GM19467 (cell line): ENCODE measurements at regions not wholly inside any gene's neighbourhood (a gene's known extent, or its start where the extent isn't known, plus 50 kb on each side); places are given as distances from the start of the nearest gene placed in this dataset.
"Not testable (repeated sequence)": the region's sequence is repeated elsewhere in the genome, so short reads cannot be mapped to it uniquely, and the experiment has no call there.

Experiments
- ATAC-seq: cut with Tn5 transposase; IDR thresholded peaks from one replicate; pipeline ENCODE4 v1.9.1; 2021; ENCODE audit warnings: mild to moderate bottlenecking, moderate library complexity; ENCODE audit not compliant: unreplicated experiment

DNA sequence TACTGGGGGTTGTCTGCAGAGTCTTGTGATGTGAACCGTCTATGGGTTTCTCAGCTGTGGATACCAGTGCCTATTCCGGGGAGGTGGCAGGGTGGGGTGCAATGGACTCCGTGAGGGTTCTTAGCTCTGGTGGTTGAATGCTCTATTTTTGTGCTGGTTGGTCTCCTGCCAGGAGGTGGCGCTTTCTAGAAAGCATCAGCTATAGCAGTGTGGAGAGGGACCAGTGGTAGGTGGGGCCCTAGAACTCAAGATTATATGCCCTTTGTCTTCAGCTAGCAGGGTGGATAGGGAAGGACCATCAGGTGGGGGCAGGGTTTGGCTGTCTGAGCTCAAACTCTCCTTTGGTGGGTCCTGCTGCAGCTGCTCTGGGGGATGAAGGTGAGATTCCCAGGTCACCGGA lies 127.3 kb upstream of the PLD5 start:
- no peak for ATAC-seq

DNA sequence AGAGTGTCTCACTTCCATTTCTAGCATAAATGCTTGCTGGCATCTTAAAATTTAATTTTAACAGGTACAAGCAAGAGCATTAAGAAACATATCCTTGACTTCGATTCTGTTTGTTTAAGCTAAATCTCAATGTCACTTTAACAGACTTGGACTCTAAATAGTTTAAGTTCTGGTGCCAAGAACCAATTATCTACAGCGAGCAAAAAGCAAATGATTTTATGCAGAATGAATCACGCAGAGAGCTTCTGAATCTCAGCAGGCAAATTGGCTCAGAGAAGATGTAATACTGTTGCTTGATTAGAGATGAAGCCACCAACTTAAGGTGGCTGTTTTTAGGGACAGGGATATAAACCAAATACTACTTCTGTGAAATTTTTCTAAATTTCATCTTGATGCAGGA lies 117.0 kb upstream of the PLD5 start:
- ATAC-seq: no peak

DNA sequence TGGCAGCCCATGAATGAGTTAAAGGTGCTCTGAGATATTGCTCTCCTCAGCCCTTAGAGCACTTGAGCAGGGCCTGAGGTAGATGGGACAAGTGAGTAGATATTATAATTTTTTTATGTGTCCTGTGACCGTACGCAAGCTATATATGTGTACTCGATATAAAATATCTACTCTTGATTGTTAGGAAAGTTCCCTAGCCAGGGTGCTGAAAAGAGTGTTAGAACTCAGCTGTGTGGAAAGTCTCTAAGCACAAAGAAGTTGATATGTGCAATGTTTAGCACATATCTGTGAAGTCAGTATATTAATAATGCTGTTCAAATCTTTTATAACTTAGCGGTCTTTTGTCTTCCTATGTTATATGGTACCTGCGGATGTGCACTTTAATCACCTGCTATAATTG lies 114.6 kb upstream of the PLD5 start:
- no peak for ATAC-seq

DNA sequence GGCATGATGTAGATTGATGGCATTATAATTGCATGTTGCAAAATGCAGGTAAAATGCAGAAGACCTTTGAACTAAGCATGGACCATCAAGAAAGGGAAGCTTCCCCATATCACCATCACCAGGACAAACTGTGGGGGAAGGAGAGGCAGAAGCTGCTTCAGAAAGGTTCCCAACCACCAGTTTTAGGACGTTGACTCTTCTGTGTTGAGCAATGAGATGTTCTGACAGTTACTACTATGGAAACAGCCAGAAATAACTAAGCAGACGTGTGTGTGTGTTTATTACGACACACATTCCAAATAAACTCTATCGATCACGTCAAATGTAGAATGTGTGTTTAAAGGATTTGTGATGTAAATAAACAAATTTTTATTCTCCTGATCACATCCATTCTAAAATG lies 110.2 kb upstream of the PLD5 start:
- ATAC-seq: no peak

GRCh38 chr1:242629396-242629795 lies 104.9 kb upstream of the PLD5 start:
- no peak for ATAC-seq

- no peak for ATAC-seq
Observed at GRCh38 chr1:242623756-242624155, 99.3 kb upstream of the PLD5 start.

- no peak for ATAC-seq
Observed at GRCh38 chr1:242623119-242623518, 98.6 kb upstream of the PLD5 start.

DNA sequence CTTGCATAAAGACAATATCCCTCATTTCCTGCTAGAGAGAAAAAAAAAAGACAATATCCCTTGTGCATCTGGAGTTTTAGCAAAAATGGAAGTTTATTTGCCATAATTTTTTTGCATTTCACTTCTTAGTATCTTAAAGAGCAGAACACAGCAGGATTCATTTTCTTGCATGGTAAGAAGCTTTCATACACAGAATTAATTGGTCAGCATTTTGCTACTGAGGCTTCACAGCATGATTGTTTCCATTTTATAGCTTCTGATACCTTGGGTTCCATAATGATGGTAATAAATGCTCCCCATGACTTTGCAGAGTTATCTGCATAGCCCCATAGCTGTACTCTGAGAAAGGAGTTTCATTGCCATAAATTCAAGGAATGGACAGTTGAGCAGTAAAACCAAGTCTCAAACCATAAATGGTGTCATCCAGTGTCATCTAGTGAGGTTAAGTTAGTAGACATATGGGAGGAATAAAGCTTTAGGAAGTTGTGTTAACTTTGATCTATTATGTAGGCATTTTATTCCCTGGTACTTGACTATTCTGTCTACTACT lies 88.8 kb upstream of the PLD5 start:
- no peak for ATAC-seq

DNA sequence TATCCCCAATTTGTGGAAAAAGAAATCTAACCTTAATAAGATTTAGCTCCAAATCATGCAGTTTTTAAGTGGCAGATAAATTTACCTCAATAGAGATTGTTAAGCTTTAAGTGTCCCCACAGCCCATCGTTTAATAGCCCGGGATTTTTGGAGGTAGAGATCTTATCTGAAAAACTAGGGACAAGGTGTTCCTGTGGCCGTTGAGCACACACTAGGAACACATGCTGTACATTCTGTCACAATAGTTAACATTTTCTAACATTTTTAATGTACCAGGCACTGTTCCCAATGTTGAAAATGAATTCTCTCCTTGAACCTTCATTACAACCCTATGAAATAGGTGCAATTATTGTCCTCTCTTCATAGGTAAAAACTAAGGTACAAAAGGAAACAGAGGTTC lies 85.7 kb upstream of the PLD5 start:
- no peak for ATAC-seq

DNA sequence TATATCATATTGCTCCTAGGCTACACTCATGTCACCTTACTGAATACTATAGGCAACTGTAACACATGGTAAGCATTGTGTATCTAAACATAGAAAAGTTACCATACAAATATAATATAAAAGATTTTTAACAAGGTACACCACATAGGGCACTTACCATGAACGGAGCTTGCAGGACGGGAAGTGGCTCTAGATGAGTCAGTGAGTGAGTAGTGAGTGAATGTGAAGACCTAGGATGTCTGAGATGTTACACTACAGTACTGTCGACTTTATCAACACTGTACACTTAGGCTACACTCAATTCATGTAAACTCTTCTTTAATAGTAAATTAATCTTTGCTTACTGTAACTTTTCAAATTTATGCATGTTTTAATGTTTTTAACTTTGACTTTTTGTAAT lies 81.0 kb upstream of the PLD5 start:
- no peak for ATAC-seq

GRCh38 chr1:242602001-242602400 lies 77.5 kb upstream of the PLD5 start:
- ATAC-seq: no peak

GRCh38 chr1:242593756-242594155 lies 69.3 kb upstream of the PLD5 start:
- ATAC-seq: not testable (repeated sequence)

DNA sequence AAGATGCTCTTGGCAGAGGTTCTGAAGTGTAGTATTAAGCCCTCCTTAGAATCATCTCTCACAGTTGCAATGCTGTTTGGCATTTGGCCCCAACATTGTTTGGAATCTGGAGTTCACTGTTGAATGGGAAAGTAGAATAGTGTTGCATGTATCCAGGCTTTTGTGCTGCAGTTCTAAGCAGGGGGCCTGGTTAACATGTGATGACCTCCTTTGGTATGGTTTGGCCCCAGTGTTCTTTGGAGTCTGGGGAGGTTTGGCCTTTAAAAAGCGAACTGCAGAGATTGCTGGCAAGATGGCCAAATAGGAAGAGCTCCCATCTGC lies 61.8 kb upstream of the PLD5 start:
- no peak for ATAC-seq

- no peak for ATAC-seq
Observed at GRCh38 chr1:242585616-242586359, 61.3 kb upstream of the PLD5 start.

DNA sequence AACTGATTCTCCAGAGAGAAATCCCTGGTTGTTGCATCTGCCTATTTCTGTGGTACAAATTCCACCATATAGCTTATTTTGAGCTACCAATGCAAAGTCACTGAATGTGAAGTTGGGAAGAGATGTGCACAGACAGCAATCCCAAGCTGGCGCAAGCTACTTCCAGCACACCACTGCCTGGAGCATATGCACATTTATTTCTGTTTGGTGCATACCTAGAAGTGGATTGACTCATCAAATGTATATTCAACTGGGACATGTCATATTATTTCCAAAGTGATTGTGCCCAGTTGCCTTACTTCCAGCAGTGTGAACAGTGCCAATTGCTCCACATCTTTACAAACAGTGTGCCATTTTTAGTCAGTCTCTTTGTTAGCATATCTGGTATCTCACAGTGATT lies 58.2 kb upstream of the PLD5 start:
- no peak for ATAC-seq

- ATAC-seq: no peak
Observed at GRCh38 chr1:242579528-242580235, 55.2 kb upstream of the PLD5 start.
